ENCODE measurements at regions not wholly inside any gene's neighbourhood (a gene's known extent, or its start where the extent isn't known, plus 50 kb on each side); places are given as distances from the start of the nearest gene placed in this dataset.

DNA sequence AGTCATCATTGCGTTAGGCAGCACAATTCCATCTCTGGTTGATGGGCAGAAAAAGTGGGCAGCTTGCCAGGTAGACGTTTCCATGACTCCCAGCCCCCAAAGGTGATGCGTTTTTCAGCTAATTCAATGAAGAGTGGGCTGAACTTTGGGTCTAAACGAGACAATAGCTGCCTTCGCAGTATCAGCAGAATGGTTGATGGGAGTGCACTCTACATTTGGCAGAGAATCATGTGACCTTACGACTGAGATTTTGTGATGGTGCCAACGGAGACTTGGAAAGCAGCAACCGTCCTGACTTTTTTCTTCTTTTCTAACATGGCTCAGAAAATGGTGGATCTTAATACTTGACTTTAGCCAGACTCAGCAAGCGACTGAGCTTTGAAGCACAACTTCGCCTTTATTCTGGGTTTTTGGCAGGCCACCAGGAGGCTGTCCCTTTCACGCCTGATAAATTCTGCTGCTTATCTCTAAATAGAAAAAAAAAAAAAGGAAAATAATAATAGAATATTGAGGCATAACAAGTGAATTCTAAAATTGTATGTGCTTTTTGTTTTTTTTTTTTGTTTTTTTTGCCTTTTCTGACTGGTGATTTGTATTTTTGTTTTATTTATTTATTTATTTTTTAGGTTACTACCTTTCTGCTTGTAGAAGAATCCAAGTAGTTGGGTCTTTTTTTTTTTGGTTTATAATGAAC is 804.8 kb downstream of the USP25 start:
- intact Hi-C loops (cut with micrococcal nuclease) = no loop called here

DNA sequence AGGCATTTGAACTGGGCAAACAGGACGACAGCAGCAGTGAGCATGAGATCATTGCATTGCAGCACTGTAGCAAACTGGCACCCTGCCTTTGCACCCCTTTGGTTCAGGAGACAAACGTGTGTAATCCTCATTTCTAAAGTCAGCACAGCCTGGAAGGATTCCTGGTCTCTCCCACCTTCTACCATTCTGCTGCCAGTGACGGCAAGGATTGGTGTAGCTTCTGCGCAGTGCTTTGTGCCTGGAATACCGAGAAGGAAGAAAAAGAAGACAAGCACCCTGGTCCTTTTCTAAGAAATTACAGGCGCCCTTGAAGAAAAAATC is 805.3 kb downstream of the USP25 start:
- intact Hi-C loops (cut with micrococcal nuclease) = no loop called here

GRCh38 chr21:16535626-16536025 is 805.8 kb downstream of the USP25 start:
- intact Hi-C loops (cut with micrococcal nuclease) = no loop called here

DNA sequence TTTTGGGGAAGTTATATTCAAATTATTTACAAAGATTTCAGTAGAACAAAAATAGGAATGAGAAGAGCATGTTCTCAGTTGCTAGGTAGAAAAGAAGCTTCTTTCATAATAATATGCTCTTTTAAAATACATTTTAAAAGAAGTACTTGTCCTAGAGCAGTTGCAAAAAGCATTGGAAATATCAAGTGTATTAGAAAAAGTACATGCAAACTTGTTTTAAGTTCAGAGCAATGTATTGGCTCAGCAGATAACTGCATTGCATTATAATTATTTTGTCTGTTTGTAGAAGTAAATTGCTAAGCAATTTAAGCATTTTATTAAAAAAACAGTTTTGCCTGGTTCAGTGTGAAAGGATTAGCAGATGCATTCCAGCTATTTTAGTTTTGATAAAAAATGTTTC is 806.4 kb downstream of the USP25 start:
- intact Hi-C loops (cut with micrococcal nuclease) = no loop called here

DNA sequence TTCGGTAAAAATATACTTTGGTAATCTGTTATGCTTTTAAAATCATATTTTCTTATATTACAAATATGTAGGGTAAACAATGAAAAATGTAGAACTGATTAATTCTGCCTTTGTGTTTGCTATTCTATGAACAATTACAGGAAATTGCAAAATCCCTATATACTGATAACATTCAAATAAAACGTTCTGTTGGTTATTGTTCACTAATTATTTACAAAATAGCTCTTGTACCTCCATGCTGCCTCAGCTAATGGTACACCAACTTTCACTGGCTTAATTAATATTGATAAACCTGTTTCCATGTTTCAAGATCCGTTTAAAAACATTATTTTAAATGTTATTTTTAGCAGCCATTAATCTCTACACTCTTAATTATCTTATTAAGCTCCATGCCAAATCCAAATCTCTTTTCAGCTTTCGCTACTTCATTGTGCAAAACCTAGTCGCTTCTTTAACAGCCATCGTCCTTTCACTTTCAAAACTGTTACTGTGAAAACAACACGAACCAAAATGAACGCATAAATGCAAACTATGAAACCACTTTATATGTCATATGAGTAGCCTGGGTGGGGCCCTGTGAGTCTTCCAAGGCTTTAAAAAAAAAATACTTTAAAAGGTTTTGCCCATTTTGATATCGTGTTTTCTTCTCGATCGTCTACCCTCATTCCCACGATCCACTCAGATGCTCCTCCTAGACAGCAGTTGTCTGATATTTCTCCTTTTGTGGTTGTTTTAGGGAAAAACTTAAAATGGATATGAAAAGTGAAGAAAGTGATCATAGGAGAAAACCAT is 807.1 kb downstream of the USP25 start:
- intact Hi-C loops (cut with micrococcal nuclease) = no loop called here

DNA sequence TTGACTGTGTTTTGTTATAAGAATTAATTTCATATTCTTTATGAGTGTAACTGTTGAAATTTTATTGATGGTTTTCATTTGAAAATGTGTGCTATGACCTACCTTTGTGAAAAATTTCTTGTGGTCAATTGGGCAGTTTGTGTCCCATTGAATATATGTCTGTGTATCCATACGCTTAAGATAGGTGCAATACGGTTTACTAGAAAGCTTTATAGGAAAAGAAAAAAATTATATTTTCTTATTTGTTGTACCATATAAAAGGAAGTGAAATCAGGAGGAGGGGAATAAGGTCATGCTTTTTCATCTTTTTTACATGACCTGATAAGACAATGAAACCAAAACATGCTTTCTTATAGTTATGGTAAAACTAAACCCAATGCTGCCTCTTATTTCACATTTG is 807.7 kb downstream of the USP25 start:
- intact Hi-C loops (cut with micrococcal nuclease) = no loop called here

GRCh38 chr21:16538405-16538804 is 808.6 kb downstream of the USP25 start:
- intact Hi-C loops (cut with micrococcal nuclease) = no loop called here

- intact Hi-C loops (cut with micrococcal nuclease) = no loop called here
These were observed 809.2 kb downstream of the USP25 start for GRCh38 chr21:16538936-16539440.

DNA sequence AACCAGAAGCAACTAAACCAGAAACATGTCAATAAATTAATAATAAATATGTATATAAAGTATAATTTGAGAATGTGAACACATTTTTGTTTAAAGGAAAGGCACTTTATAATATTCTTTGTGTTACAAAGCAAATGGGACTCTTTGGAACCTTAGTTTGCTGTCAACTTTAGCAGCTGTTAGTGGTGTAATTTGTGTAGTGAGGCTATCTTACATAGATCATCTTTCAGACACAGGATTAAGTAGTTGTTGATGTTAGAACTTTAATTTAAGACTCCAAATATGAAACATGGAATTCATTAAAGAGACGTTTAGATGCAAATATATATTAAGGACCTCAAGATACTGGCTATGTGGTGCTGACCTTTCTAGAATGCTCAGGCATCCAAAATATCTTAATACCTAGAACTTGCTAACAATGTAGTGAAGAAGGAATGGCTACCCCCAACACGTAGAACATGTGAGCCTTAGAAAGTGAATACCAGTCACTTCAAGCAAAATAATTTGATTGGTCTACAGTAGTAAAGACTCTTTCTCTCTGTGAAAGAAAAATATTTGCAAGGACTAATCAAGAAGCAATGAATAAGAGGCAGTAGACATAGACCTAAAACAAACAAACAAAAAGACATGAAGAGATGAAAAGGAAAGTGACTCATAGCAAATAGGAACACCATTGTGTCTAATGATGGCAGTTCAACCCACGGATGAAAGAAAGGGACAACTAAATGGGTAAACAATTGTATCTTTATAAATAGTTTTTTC is 811.4 kb downstream of the USP25 start:
- intact Hi-C loops (cut with micrococcal nuclease) = no loop called here

DNA sequence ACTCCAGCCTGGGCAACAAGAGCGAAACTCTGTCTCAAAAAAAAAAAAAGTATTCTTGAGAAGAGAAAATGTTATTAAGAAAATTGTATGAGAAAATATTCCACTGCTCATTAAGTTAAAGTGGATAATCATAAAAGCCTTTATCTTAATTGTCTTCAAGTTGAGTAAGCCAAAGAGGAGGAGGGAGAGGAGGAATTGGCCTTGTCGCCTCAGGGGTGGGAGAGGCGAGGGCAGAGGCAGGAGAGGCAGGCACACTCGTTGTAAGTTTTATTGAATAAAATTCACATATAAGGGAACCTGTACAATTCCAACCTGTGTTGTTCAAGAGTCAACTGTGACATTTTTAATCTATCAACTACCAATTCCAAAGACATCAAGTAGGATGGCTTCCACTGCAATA is 820.3 kb downstream of the USP25 start:
- intact Hi-C loops (cut with micrococcal nuclease) = no loop called here

DNA sequence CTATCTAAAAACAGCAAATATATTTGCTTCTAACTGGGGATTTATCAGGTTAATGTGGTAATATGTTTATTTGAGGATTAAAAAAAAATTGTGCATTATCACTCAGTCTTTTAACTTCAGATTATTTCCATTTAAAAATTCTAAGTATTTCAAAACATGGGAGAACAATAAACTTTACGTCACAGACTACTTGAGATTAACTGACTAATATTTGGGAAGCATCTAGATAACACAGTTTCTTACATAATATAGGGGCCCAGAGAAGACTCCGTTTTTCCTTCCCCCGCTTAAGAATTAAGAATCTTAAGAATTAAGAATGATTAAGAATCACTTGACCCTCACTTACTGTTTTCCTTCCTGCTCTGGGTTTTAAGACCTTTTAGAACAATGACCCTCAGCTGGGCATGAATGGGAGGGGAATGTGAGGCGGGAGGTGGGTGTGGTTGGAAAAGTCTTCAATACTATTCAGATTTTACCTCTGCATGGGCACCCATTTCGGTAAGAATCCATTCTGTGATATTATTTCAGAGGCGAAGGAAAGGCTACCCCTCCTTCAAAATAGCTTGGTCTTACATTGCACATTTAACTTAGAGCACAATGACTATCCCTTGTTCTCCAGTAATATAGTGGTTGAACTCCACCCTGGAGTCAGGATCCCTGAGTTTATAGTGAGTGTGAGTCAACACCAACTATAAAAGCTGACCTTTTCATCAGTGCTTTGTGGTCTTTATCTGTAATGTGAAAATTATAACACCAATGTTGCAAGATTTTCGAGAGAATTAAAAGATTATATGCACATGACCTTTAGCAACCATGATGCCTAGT is 821.3 kb downstream of the USP25 start:
- intact Hi-C loops (cut with micrococcal nuclease) = no loop called here

GRCh38 chr21:16552880-16553279 is 823.1 kb downstream of the USP25 start:
- intact Hi-C loops (cut with micrococcal nuclease) = no loop called here

DNA sequence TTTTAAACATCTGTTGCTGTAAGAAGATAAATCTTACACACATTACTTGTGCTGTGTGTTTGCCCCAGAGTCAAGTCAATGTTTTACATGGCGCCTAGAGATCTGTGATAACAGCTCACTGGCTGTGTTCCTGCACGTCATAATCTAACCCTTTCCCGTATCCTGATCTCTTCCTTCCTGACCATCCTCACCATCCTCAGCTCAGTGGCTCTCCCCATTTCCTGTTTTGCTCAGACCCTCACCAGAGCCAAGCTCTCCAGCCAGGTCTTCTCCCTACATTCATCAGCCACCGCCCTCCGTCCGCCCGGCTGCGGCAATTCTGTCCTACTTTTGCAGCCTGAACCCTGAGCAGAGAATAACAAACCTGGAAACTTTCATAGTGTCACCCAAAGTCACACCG is 824.7 kb downstream of the USP25 start:
- intact Hi-C loops (cut with micrococcal nuclease) = no loop called here

GRCh38 chr21:16563116-16563515 is 833.3 kb downstream of the USP25 start:
- intact Hi-C loops (cut with micrococcal nuclease) = no loop called here

DNA sequence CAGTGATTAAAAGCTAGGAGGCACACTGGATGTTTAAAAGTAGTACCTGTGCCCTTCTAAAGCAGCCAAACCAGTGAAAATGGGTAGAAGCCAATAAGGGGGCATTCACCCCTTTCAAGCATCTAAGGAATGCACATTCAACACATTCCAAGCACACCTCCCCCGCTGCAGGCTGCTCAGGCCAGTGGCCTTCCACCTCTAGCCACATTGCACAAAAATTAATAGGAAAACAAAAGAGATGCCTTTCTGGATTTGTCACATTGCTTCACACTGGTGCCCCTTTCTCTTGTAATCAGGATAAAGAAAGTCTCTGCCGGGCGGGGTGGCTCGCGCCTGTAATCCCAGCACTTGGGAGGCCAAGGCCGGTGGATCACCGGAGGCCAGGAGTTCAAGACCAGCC is 834.0 kb downstream of the USP25 start:
- intact Hi-C loops (cut with micrococcal nuclease) = no loop called here

DNA sequence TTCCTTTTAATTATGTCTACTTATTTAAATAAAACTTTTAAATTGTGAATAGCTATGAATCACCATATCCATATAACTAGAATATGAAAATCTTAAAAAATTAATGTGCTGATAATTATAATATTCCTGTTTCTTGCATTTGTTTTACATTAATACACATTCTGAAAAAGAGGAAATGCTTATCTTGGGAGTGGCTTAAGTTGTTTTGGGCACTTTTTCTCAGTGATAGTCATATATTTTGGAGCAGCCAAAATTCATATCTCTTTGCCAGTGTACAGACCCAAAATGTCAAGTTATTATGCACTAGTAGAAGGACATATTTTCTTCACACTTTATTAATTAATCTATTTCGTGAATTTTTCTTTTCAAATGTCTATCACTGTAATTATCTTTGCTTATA is 838.5 kb downstream of the USP25 start:
- intact Hi-C loops (cut with micrococcal nuclease) = no loop called here

DNA sequence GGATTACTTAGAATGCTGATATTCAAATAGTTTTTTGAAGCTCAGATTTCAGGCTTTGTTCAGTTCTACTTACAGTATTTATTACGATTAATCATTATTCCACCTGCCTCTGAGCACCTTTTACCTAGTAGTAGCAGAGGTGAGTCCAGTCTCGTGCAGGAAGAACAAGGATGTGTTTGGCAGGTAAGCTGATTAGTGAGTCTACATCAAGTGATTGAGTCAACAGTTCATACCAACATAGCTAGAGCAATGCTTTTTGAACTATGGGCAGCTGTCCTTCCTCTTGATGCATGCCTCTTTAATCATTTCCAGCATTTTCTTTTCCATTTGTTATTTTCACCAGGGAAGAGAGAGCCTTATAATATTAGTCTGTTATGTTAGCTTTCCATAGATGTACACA is 838.9 kb downstream of the USP25 start:
- intact Hi-C loops (cut with micrococcal nuclease) = no loop called here

DNA sequence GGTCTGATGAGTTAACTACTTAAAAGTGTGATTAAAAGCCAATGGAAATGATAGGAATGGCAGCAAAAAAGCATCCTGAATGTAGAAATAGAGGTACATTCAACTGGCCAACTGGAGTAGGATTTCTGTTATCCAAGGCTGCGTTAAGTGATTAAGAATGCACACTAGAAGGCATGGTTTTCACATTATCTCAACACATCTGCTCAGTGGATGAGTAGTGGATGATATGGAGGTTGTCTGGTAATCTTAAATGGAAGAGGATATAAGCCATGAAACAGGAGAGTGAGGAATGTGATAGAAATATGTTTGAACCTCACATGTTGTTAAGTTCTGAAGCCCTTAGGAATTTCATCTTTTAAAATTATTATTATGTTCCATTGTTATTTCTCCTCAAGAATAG is 839.9 kb downstream of the USP25 start:
- intact Hi-C loops (cut with micrococcal nuclease) = no loop called here

DNA sequence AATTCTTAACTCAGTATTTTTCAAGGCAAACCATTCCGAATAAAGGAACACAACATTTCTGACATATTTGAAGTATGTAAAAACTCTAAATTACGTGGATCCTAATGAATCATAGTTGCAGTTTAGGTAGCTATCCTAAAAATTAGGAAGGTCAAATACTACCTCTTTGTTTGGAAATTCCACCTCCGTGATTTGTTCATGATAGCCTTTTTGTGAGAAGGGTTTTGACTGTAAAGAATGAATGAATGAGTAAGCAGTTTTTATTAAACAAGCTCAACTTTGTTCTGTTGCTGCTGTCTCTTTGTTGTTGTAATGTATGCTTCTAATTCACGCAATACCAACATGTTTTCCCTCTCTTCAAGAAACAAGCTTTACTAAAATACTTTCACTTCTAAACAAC is 840.4 kb downstream of the USP25 start:
- intact Hi-C loops (cut with micrococcal nuclease) = no loop called here

DNA sequence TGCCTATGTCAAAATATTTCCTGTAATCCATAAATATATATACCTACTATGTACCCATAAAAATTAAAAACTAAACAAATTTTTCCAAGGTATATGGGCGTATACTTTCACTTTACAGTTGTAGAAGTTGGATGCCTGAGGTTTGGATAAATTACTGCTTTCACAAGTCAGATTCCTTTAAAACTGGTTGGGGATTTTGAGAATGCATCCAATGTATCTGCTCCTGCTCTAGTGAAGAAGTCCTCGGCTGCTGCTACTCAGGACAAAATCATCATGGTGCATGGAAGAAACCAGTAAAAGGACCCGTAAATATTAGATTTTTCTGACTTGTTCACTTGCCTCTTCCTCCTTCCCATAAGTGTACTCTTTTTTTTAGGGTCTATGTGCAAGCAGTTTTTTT is 841.1 kb downstream of the USP25 start:
- intact Hi-C loops (cut with micrococcal nuclease) = no loop called here

- intact Hi-C loops (cut with micrococcal nuclease) = no loop called here
These were observed 841.8 kb downstream of the USP25 start for GRCh38 chr21:16571594-16571993.

Data from T-helper 2 cell treated with Interferon-gamma antibody and Interleukin-4, amounts not matched to agents 100 ng/mL and 5 ng/mL, for 36 hours (primary cell).